ENCODE measurements at regions not wholly inside any gene's neighbourhood (a gene's known extent, or its start where the extent isn't known, plus 50 kb on each side); places are given as distances from the start of the nearest gene placed in this dataset.

- H3K27ac ChIP-seq, result no peak overlapping the region
- H3K4me3 ChIP-seq, result no peak overlapping the region
These were observed 1193.1 kb downstream of the EFNB2 start for GRCh38 chr13:105342281-105342820.

- H3K4me3 ChIP-seq, result no peak overlapping the region
- H3K27ac ChIP-seq, result no peak overlapping the region
These were observed 1193.7 kb downstream of the EFNB2 start for GRCh38 chr13:105341758-105342157.

GRCh38 chr13:105341256-105341655 is 1194.2 kb downstream of the EFNB2 start:
- Histone ChIP-seq H3K27ac (no peak overlapping the region), H3K4me3 (no peak overlapping the region)

- Histone ChIP-seq H3K4me3 (no peak overlapping the region), H3K27ac (no peak overlapping the region)
These were observed 1195.3 kb downstream of the EFNB2 start for GRCh38 chr13:105340061-105340606.

GRCh38 chr13:105338773-105339172 is 1196.7 kb downstream of the EFNB2 start:
- Histone ChIP-seq H3K4me3 (no peak overlapping the region), H3K27ac (no peak overlapping the region)

GRCh38 chr13:105338006-105338405 is 1197.5 kb downstream of the EFNB2 start:
- H3K27ac ChIP-seq, result no peak overlapping the region
- no peak overlapping the region for H3K4me3 ChIP-seq

GRCh38 chr13:105336706-105337576 is 1198.5 kb downstream of the EFNB2 start:
- no peak overlapping the region for H3K4me3 ChIP-seq
- no peak overlapping the region for H3K27ac ChIP-seq

GRCh38 chr13:105334211-105334610 is 1201.3 kb downstream of the EFNB2 start:
- Histone ChIP-seq H3K27ac (no peak overlapping the region), H3K4me3 (no peak overlapping the region)

- no peak overlapping the region for H3K27ac ChIP-seq
- no peak overlapping the region for H3K4me3 ChIP-seq
These were observed 1202.0 kb downstream of the EFNB2 start for GRCh38 chr13:105333416-105333815.

GRCh38 chr13:105329359-105329758 is 1206.1 kb downstream of the EFNB2 start:
- Histone ChIP-seq H3K4me3 (no peak overlapping the region), H3K27ac (no peak overlapping the region)

- Histone ChIP-seq H3K27ac (no peak overlapping the region), H3K4me3 (no peak overlapping the region)
These were observed 1207.2 kb downstream of the EFNB2 start for GRCh38 chr13:105328212-105328611.

GRCh38 chr13:105327581-105328126 is 1207.8 kb downstream of the EFNB2 start:
- no peak overlapping the region for H3K4me3 ChIP-seq
- no peak overlapping the region for H3K27ac ChIP-seq

GRCh38 chr13:105319875-105320274 is 1215.6 kb downstream of the EFNB2 start:
- Histone ChIP-seq H3K27ac (no peak overlapping the region), H3K4me3 (no peak overlapping the region)

GRCh38 chr13:105316731-105317130 is 1218.7 kb downstream of the EFNB2 start:
- Histone ChIP-seq H3K4me3 (no peak overlapping the region), H3K27ac (no peak overlapping the region)

GRCh38 chr13:105312906-105313305 is 1222.6 kb downstream of the EFNB2 start:
- no peak overlapping the region for H3K4me3 ChIP-seq
- H3K27ac ChIP-seq, result no peak overlapping the region

- H3K4me3 ChIP-seq, result no peak overlapping the region
- no peak overlapping the region for H3K27ac ChIP-seq
These were observed 1224.4 kb downstream of the EFNB2 start for GRCh38 chr13:105311094-105311493.

- H3K27ac ChIP-seq, result no peak overlapping the region
- H3K4me3 ChIP-seq, result no peak overlapping the region
These were observed 1227.7 kb downstream of the EFNB2 start for GRCh38 chr13:105307776-105308175.

- no peak overlapping the region for H3K27ac ChIP-seq
- no peak overlapping the region for H3K4me3 ChIP-seq
These were observed 1237.6 kb downstream of the EFNB2 start for GRCh38 chr13:105297839-105298238.

GRCh38 chr13:105291987-105292386 is 1243.5 kb downstream of the EFNB2 start:
- no peak overlapping the region for H3K4me3 ChIP-seq
- H3K27ac ChIP-seq, result no peak overlapping the region

- Histone ChIP-seq H3K4me3 (no peak overlapping the region), H3K27ac (no peak overlapping the region)
These were observed 1244.9 kb downstream of the EFNB2 start for GRCh38 chr13:105290596-105290995.

GRCh38 chr13:105285526-105285925 is 1249.9 kb downstream of the EFNB2 start:
- H3K4me3 ChIP-seq, result no peak overlapping the region
- H3K27ac ChIP-seq, result no peak overlapping the region
